K562 (cell line): ENCODE measurements at regions not wholly inside any gene's neighbourhood (a gene's known extent, or its start where the extent isn't known, plus 50 kb on each side); places are given as distances from the start of the nearest gene placed in this dataset.

ENCODE experiments used
- ATAC-seq: fragments of 200-7000 bp; cut with Tn5 transposase; 3 replicates; pipeline ENCODE4 v1.9.1; 2020; ENCODE audit warnings: moderate library complexity
- BruUV-seq: library from RNA; stranded (reverse); fragments of 400-500 nt; replicated peaks from 2 replicates; lab custom pipeline; 2021; lab: Mats Ljungman, UMichigan
- CTCF ChIA-PET: fragments of 300-600 bp; formaldehyde crosslinking; extraction: SDS; loops from one replicate; lab custom pipeline; 2021; ENCODE audit warnings: low intra/inter-chr PET ratio; lab: Yijun Ruan, JAX
- POLR2A ChIA-PET: fragments of 300-600, 350-650 bp; sonication (Branson Sonifier 250); formaldehyde crosslinking; extraction: SDS; loops from one replicate; lab custom pipeline; 2021; ENCODE audit warnings: antibody characterized with exemption, inconsistent platforms; lab: Yijun Ruan, JAX
- DNase-seq, 4 experiments: peaks; one replicate each; pipeline versions ENCODE4 v3.0.0 to v3.0.0-alpha.2; 2011 to 2018; ENCODE audit warnings: low spot score in 3 of 4, mixed read lengths in 3 of 4; ENCODE audit errors: extremely low read depth in 1 of 4
- FAIRE-seq: peaks from 2 replicates; lab custom pipeline; 2011; peaks lifted over from hg19 to GRCh38; lab: Jason Lieb, UNC
- H2AFZ ChIP-seq: 2 replicates; pipeline ENCODE4 v1.6.0; 2011; ENCODE audit warnings: low read depth, low read length, control low read depth, inconsistent platforms
- H3K27ac ChIP-seq: fragments of 200-600 bp; 3 replicates; pipeline ENCODE4 v1.8.0; 2011; ENCODE audit warnings: low read depth, mild to moderate bottlenecking, control low read depth, inconsistent platforms, low read length, moderate library complexity, mixed read lengths; ENCODE audit errors: extremely low read depth
- H3K27me3 ChIP-seq, 2 experiments: fragments of 300-600 bp in 1 of 2; 2 replicates in 1 of 2; 3 replicates in 1 of 2; pipeline versions ENCODE4 v1.6.0 to v1.8.0; 2011; ENCODE audit warnings: inconsistent platforms in 2 of 2, low read length in 2 of 2, mild to moderate bottlenecking in 1 of 2, mixed read lengths in 1 of 2, moderate library complexity in 1 of 2; ENCODE audit not compliant: control insufficient read depth in 2 of 2, insufficient read depth in 2 of 2
- H3K36me3 ChIP-seq: fragments of 300-600 bp; 3 replicates; pipeline ENCODE4 v1.8.0; 2011; ENCODE audit warnings: mild to moderate bottlenecking, low read length, inconsistent platforms; ENCODE audit not compliant: control insufficient read depth, insufficient read depth
- H3K4me1 ChIP-seq, 2 experiments: fragments of 200-600 bp in 1 of 2; replicated peaks in 1 of 2; 2 replicates in 1 of 2; 3 replicates in 1 of 2; pipeline versions ENCODE4 v1.5.1 to v1.8.0; 2011; ENCODE audit warnings: inconsistent platforms in 2 of 2, low read length in 2 of 2, mild to moderate bottlenecking in 1 of 2, mixed read lengths in 1 of 2, moderate library complexity in 1 of 2; ENCODE audit not compliant: control insufficient read depth in 2 of 2, insufficient read depth in 2 of 2
- H3K4me2 ChIP-seq: 2 replicates; pipeline ENCODE4 v1.6.1; 2011; ENCODE audit warnings: low read length, control low read depth, inconsistent platforms, mixed read lengths; ENCODE audit not compliant: insufficient read depth
- H3K4me3 ChIP-seq: fragments of 200-600 bp; sonication (generic), shearing (Covaris generic); 2 replicates; pipeline ENCODE4 v1.5.1; 2016; ENCODE audit warnings: control low read depth, inconsistent platforms
- H3K79me2 ChIP-seq: fragments of 200-600 bp; 3 replicates; pipeline ENCODE4 v1.8.0; 2011; ENCODE audit warnings: low read length, inconsistent platforms; ENCODE audit not compliant: control insufficient read depth, insufficient read depth
- H3K9ac ChIP-seq, 2 experiments: 2 replicates each; pipeline versions ENCODE4 v1.6.0 to v1.6.1; 2011; ENCODE audit warnings: low read depth in 2 of 2, low read length in 2 of 2, control low read depth in 1 of 2, inconsistent platforms in 1 of 2, mild to moderate bottlenecking in 1 of 2, mixed read lengths in 1 of 2; ENCODE audit not compliant: insufficient read depth in 1 of 2
- H3K9me1 ChIP-seq: one replicate; pipeline ENCODE4 v1.6.0; 2011; ENCODE audit warnings: inconsistent platforms, mild to moderate bottlenecking, low read length, moderate library complexity; ENCODE audit not compliant: control insufficient read depth, insufficient read depth
- H3K9me3 ChIP-seq: replicated peaks from 2 replicates; pipeline ENCODE4 v1.5.1; 2011; ENCODE audit warnings: low read depth, low read length, inconsistent platforms; ENCODE audit not compliant: control insufficient read depth, insufficient read depth
- H4K20me1 ChIP-seq: replicated peaks from 2 replicates; pipeline ENCODE4 v1.6.1; 2011; ENCODE audit warnings: low read length, inconsistent platforms, mixed read lengths; ENCODE audit not compliant: control insufficient read depth, insufficient read depth
- BMI1 ChIP-seq: fragments of 150-350 bp; IDR thresholded peaks from 2 replicates; pipeline ENCODE4 v1.6.1; 2014; ENCODE audit warnings: low read length
- DNMT1 ChIP-seq: fragments of 450-650 bp; IDR thresholded peaks from 2 replicates; pipeline ENCODE4 v1.6.1; 2016; ENCODE audit warnings: antibody characterized with exemption, mild to moderate bottlenecking
- HLTF ChIP-seq: fragments of 450-650 bp; IDR thresholded peaks from 2 replicates; pipeline ENCODE4 v1.6.1; 2016
- KDM1A ChIP-seq, 2 experiments: fragments of 450-650 bp; IDR thresholded peaks; 2 replicates each; pipeline ENCODE4 v1.6.1; 2016; ENCODE audit warnings: mild to moderate bottlenecking in 2 of 2
- LARP7 ChIP-seq: fragments of 450-650 bp; IDR thresholded peaks from 2 replicates; pipeline ENCODE4 v1.6.1; 2016
- NFRKB ChIP-seq: fragments of 450-650 bp; IDR thresholded peaks from 2 replicates; pipeline ENCODE4 v1.6.1; 2016; ENCODE audit warnings: low read depth
- PHF8 ChIP-seq: fragments of 200-600 bp; sonication (generic); IDR thresholded peaks from 2 replicates; pipeline ENCODE4 v1.6.1; 2012; ENCODE audit warnings: mixed run types, mild to moderate bottlenecking, inconsistent platforms, low read length, moderate library complexity, borderline replicate concordance
- POLR3A ChIP-seq: IDR thresholded peaks from 2 replicates; pipeline ENCODE4 v1.6.1; 2011; ENCODE audit warnings: borderline replicate concordance, mild to moderate bottlenecking, moderate library complexity; ENCODE audit not compliant: insufficient read length, insufficient read depth; ENCODE audit errors: extremely low read depth
- RBFOX2 ChIP-seq: fragments of 200-400 bp; formaldehyde crosslinking; IDR thresholded peaks from 2 replicates; pipeline ENCODE4 v1.6.1; 2017; ENCODE audit warnings: low read depth, mild to moderate bottlenecking, low read length, moderate library complexity
- RBM39 ChIP-seq: fragments of 200-400 bp; formaldehyde crosslinking; optimal IDR thresholded peaks from 2 replicates; pipeline ENCODE3; 2018; ENCODE audit warnings: low read depth, low read length
- SPI1 ChIP-seq: IDR thresholded peaks from 2 replicates; pipeline ENCODE4 v1.6.1; 2011; ENCODE audit warnings: low read depth, low read length, control low read depth, borderline replicate concordance
- TEAD2 ChIP-seq: fragments of 450-650 bp; IDR thresholded peaks from 2 replicates; pipeline ENCODE4 v1.6.1; 2016; ENCODE audit warnings: missing genetic modification characterization, control low read depth, missing compliant biosample characterization
- ZBED1 ChIP-seq: IDR thresholded peaks from 2 replicates; pipeline ENCODE4 v1.6.1; 2014
- ZNF280B ChIP-seq: fragments of 250-450 bp; sonication (Bioruptor Pico); IDR thresholded peaks from 2 replicates; pipeline ENCODE4 v1.5.1; 2021; ENCODE audit warnings: mild to moderate bottlenecking
- ZNF512 ChIP-seq: IDR thresholded peaks from 2 replicates; pipeline ENCODE4 v1.6.1; 2016; ENCODE audit warnings: missing genetic modification characterization, missing compliant biosample characterization
- ZNF785 ChIP-seq: fragments of 250-450 bp; sonication (Bioruptor Pico); IDR thresholded peaks from 2 replicates; pipeline ENCODE4 v1.4.0; 2020; ENCODE audit warnings: mild to moderate bottlenecking
- WGBS: fragments of 100-300 bp; shearing (Covaris generic); methylation state at CpG from one replicate; pipeline ENCODE4 v1.1.6; 2016; ENCODE audit warnings: low coverage, mixed read lengths; ENCODE audit not compliant: insufficient coverage; ENCODE audit errors: missing lambda C conversion rate; 5-methylcytosine and 5-hydroxymethylcytosine counted together
- in situ Hi-C: fragments of 300-500 bp; cut with MboI; formaldehyde crosslinking; loops from 4 replicates; pipeline ENCODE4 v1.15.0; 2018; ENCODE audit warnings: inconsistent platforms, mixed read lengths
- intact Hi-C: fragments of 100-400 bp; cut with micrococcal nuclease; formaldehyde crosslinking; loops from 2 replicates; pipeline ENCODE4 v1.14.2; 2022

GRCh38 chr6:166830185-166830890, 126.0 kb downstream of the RNASET2 start:
- no TSS peak for BruUV-seq
- no peak overlapping the region for H3K9ac ChIP-seq
- no peaks in the 10 kb centered on the region for H3K9me3 ChIP-seq
- H3K27ac ChIP-seq, result no peak overlapping the region
- 11% methylated on average over 8 of the region's 8 CpGs for WGBS
- DNase-seq, result no peak
- no peak for FAIRE-seq
- no peaks in the 10 kb centered on the region for H3K4me1 ChIP-seq
- ChIA-PET CTCF (no interaction called here), POLR2A (no interaction called here)
- H3K4me3 ChIP-seq, result no peak overlapping the region
- no peaks in the 10 kb centered on the region for H3K9me1 ChIP-seq
- H4K20me1 ChIP-seq, result no peaks in the 10 kb centered on the region
- no peak overlapping the region for H2AFZ ChIP-seq
- no peaks in the 10 kb centered on the region for H3K36me3 ChIP-seq
- no peak overlapping the region for H3K4me2 ChIP-seq
- TF ChIP-seq POLR3A, result no peak
- peak; percentile 2; the same call in 1 of the 2 replicates for TF ChIP-seq SPI1
- in situ Hi-C loops (no loop called here), intact Hi-C loops (no loop called here)
- no peaks in the 10 kb centered on the region for H3K79me2 ChIP-seq
- H3K27me3 ChIP-seq, result peaks cover 0 to 1% of the 10 kb centered on the region in 2 experiments; a peak in 3 of 5 replicates
- ATAC-seq, result no peak

GRCh38 chr6:166826264-166826663, 130.1 kb downstream of the RNASET2 start:
- CTCF ChIA-PET, result no interaction called here
- in situ Hi-C loops, result no loop called here
- no peak for TF ChIP-seq RBM39
- no peak for TF ChIP-seq RBFOX2
- TF ChIP-seq ZNF785, result no peak
- TF ChIP-seq NFRKB, result no peak
- no peak for TF ChIP-seq ZBED1
- no peak for TF ChIP-seq DNMT1
- no peak for TF ChIP-seq ZNF512 (tag)
- TF ChIP-seq BMI1, result no peak
- no peak for TF ChIP-seq PHF8
- no peak for TF ChIP-seq LARP7
- TF ChIP-seq TEAD2 (tag), result no peak
- no peak for TF ChIP-seq KDM1A (IDR thresholded peaks at IDR 0.05)
- no peak for TF ChIP-seq ZNF280B (CRISPR knock-in tag)
- TF ChIP-seq HLTF, result no peak

More at GRCh38 chr6:166826264-166826663, 130.1 kb downstream of the RNASET2 start:
- Histone ChIP-seq H4K20me1 (0 out of 2 replicates have a peak, but pooled peaks cover 2% of the 10 kb centered on the region), H3K36me3 (no peaks in the 10 kb centered on the region), H3K4me2 (no peak overlapping the region), H2AFZ (no peak overlapping the region), H3K79me2 (no peaks in the 10 kb centered on the region), H3K9ac (no peak overlapping the region), H3K27ac (no peak overlapping the region), H3K9me3 (no peaks in the 10 kb centered on the region), H3K4me3 (no peak overlapping the region), H3K9me1 (no peaks in the 10 kb centered on the region), H3K4me1 (no peaks in the 10 kb centered on the region; a peak in 1 of 5 replicates), H3K27me3 (peaks cover 8 to 23% of the 10 kb centered on the region in 2 experiments; a peak in 4 of 5 replicates)
- 4% methylated on average over 6 of the region's 6 CpGs for WGBS
- POLR2A ChIA-PET, result no interaction called here
- ATAC-seq (no peak), FAIRE-seq (no peak), DNase-seq (no peak)
- intact Hi-C loops, result no loop called here
- BruUV-seq, result no TSS peak
